ENCODE measurements at regions not wholly inside any gene's neighbourhood (a gene's known extent, or its start where the extent isn't known, plus 50 kb on each side); places are given as distances from the start of the nearest gene placed in this dataset.

DNA sequence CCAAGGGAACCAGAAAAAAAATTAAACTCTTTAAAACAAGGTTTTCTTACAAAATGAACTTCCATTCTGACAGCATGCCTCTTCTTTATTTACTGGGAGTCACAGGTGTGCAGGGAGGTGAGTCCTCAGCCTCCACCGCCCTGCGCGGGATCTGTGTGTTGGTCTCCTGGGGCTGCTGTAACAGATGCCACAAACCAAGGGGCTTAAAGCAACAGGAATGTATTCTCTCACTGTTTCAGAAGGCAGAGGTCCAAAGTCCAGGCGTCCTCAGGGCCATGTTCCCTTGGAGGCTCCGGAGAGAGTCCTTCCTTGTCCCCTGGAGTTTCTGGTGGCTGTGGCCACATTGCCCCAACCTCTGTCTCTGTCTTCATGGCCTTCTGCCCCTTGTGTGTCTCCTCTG lies 123.6 kb upstream of the C1orf174 start:
- no peaks in the 10 kb centered on the region for H4K20me1 ChIP-seq (replicated peaks; ENCODE audit: control insufficient read depth, extremely low read depth, insufficient read depth, low read length)
- dilution Hi-C loops (cut with MboI; ENCODE audit: extremely low pct_ligation_motif_present, low sequenced_read_pairs), result no loop called here
- H3K27ac ChIP-seq (ENCODE audit: insufficient read depth, low read depth, low read length), result no peak overlapping the region
- no peak overlapping the region for H2AFZ ChIP-seq (ENCODE audit: low read depth, low read length)
- ChIA-PET CTCF (no interaction called here), POLR2A (no interaction called here)
- H3K9me3 ChIP-seq (replicated peaks; ENCODE audit: control insufficient read depth, insufficient read depth, low read length), result peaks cover 4% of the 10 kb centered on the region
- FAIRE-seq (no peak), DNase-seq (ENCODE audit: low read depth, low spot score) (no peak)
- no TSS peak for BruUV-seq (replicated peaks)
- no peaks in the 10 kb centered on the region for H3K27me3 ChIP-seq (ENCODE audit: control insufficient read depth in 2 of 2, insufficient read depth in 2 of 2, low read length in 2 of 2)
- intact Hi-C loops (cut with micrococcal nuclease), result no loop called here
- no peaks in the 10 kb centered on the region for H3K4me1 ChIP-seq (ENCODE audit: control insufficient read depth, extremely low read depth, insufficient read depth, low read length)
- H3K9me1 ChIP-seq (replicated peaks; ENCODE audit: control insufficient read depth, extremely low read depth, insufficient read depth, low read length), result no peaks in the 10 kb centered on the region
- TF ChIP-seq, protein P1, sequence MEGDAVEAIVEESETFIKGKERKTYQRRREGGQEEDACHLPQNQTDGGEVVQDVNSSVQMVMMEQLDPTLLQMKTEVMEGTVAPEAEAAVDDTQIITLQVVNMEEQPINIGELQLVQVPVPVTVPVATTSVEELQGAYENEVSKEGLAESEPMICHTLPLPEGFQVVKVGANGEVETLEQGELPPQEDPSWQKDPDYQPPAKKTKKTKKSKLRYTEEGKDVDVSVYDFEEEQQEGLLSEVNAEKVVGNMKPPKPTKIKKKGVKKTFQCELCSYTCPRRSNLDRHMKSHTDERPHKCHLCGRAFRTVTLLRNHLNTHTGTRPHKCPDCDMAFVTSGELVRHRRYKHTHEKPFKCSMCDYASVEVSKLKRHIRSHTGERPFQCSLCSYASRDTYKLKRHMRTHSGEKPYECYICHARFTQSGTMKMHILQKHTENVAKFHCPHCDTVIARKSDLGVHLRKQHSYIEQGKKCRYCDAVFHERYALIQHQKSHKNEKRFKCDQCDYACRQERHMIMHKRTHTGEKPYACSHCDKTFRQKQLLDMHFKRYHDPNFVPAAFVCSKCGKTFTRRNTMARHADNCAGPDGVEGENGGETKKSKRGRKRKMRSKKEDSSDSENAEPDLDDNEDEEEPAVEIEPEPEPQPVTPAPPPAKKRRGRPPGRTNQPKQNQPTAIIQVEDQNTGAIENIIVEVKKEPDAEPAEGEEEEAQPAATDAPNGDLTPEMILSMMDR (IDR thresholded peaks at IDR 0.05; ENCODE audit: extremely low read depth in 1 of 2, insufficient read depth in 1 of 2, low read depth in 1 of 2, low read length in 2 of 2), result no peak
- TF ChIP-seq JUN (IDR thresholded peaks at IDR 0.05; ENCODE audit: borderline replicate concordance, insufficient read depth, insufficient read length, low read depth) (no peak), POLR2A (IDR thresholded peaks at IDR 0.05; ENCODE audit: low read depth, low read length) (no peak), EZH2 (IDR thresholded peaks at IDR 0.05; ENCODE audit: borderline replicate concordance, low read depth, low read length, severe bottlenecking) (no peak), FOS (IDR thresholded peaks at IDR 0.05; ENCODE audit: borderline replicate concordance, insufficient read depth, low read length) (no peak), POLR2AphosphoS5 (IDR thresholded peaks at IDR 0.05; ENCODE audit: insufficient read depth, low read depth, low read length) (no peak), GATA2 (IDR thresholded peaks at IDR 0.05; ENCODE audit: insufficient read depth, insufficient read length, low read depth, low read length) (no peak), MYC (IDR thresholded peaks at IDR 0.05; ENCODE audit: low read depth, low read length) (no peak)
- TF ChIP-seq, protein P2, sequence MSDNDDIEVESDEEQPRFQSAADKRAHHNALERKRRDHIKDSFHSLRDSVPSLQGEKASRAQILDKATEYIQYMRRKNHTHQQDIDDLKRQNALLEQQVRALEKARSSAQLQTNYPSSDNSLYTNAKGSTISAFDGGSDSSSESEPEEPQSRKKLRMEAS (IDR thresholded peaks at IDR 0.05; ENCODE audit: insufficient read depth, insufficient read length), result no peak
- no peaks in the 10 kb centered on the region for H3K79me2 ChIP-seq (ENCODE audit: control insufficient read depth, insufficient read depth, low read length)
- no peaks in the 10 kb centered on the region for H3K36me3 ChIP-seq (ENCODE audit: control insufficient read depth in 2 of 2, extremely low read depth in 1 of 2, insufficient read depth in 2 of 2, low read length in 2 of 2)
- H3K9ac ChIP-seq (replicated peaks; ENCODE audit: extremely low read depth, insufficient read depth, low read length), result no peak overlapping the region
- no peak overlapping the region for H3K4me3 ChIP-seq (replicated peaks in 1 of 3; ENCODE audit: insufficient read depth in 1 of 3, low read depth in 1 of 3, low read length in 3 of 3)
- no peak overlapping the region for H3K4me2 ChIP-seq (ENCODE audit: insufficient read depth, low read length)
